ENCODE measurements at regions not wholly inside any gene's neighbourhood (a gene's known extent, or its start where the extent isn't known, plus 50 kb on each side); places are given as distances from the start of the nearest gene placed in this dataset.

- H3K4me3 ChIP-seq (ENCODE audit: low read depth, low read length, poor library complexity, severe bottlenecking) = no peak overlapping the region
- no peak for TF ChIP-seq EZH2 (IDR thresholded peaks at IDR 0.05; ENCODE audit: borderline replicate concordance, low read depth, low read length, poor library complexity, severe bottlenecking)
- TF ChIP-seq, protein P1, sequence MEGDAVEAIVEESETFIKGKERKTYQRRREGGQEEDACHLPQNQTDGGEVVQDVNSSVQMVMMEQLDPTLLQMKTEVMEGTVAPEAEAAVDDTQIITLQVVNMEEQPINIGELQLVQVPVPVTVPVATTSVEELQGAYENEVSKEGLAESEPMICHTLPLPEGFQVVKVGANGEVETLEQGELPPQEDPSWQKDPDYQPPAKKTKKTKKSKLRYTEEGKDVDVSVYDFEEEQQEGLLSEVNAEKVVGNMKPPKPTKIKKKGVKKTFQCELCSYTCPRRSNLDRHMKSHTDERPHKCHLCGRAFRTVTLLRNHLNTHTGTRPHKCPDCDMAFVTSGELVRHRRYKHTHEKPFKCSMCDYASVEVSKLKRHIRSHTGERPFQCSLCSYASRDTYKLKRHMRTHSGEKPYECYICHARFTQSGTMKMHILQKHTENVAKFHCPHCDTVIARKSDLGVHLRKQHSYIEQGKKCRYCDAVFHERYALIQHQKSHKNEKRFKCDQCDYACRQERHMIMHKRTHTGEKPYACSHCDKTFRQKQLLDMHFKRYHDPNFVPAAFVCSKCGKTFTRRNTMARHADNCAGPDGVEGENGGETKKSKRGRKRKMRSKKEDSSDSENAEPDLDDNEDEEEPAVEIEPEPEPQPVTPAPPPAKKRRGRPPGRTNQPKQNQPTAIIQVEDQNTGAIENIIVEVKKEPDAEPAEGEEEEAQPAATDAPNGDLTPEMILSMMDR (conservative IDR thresholded peaks at IDR 0.05; ENCODE audit: low read depth, low read length) = no peak
- intact Hi-C loops (cut with micrococcal nuclease; ENCODE audit: unreplicated experiment) = loop anchor here (5.0 to 10.0 kb wide), 2 partner anchors 216 to 464 kb away; no protein-coding TSS in a partner anchor
These were observed 66.5 kb downstream of the MSX2 start for GRCh38 chr5:174790906-174791305.

GRCh38 chr5:174789596-174789995 is 65.2 kb downstream of the MSX2 start:
- intact Hi-C loops (cut with micrococcal nuclease; ENCODE audit: unreplicated experiment) = no loop called here
- Histone ChIP-seq H3K27me3 (replicated peaks; ENCODE audit: insufficient read depth, low read depth, low read length, poor library complexity) (peaks cover 5% of the 10 kb centered on the region), H3K9me3 (ENCODE audit: low read depth, low read length, poor library complexity, severe bottlenecking) (no peaks in the 10 kb centered on the region), H3K4me3 (ENCODE audit: low read depth, low read length, poor library complexity, severe bottlenecking) (no peak overlapping the region), H3K4me1 (ENCODE audit: insufficient read depth, low read length, poor library complexity, severe bottlenecking) (no peaks in the 10 kb centered on the region), H3K27ac (ENCODE audit: low read depth, low read length, poor library complexity, severe bottlenecking) (no peak overlapping the region), H3K36me3 (ENCODE audit: insufficient read depth, low read length, poor library complexity, severe bottlenecking) (no peaks in the 10 kb centered on the region)
- ChIA-PET POLR2A (ENCODE audit: low non-redundant PET) (interaction anchor here (0.6 kb wide), 1 partner anchor 39 kb away, joined by 7 read pairs; no protein-coding TSS in a partner anchor), CTCF (no interaction called here)
- BruUV-seq (replicated peaks) = no TSS peak
- TF ChIP-seq EZH2 (IDR thresholded peaks at IDR 0.05; ENCODE audit: borderline replicate concordance, low read depth, low read length, poor library complexity, severe bottlenecking) = no peak
- TF ChIP-seq, protein P1 (conservative IDR thresholded peaks at IDR 0.05; ENCODE audit: low read depth, low read length) = no peak
- DNase-seq (ENCODE audit: low spot score) = no peak

More at GRCh38 chr5:174790906-174791305, 66.5 kb downstream of the MSX2 start:
- Histone ChIP-seq H3K4me1 (ENCODE audit: insufficient read depth, low read length, poor library complexity, severe bottlenecking) (no peaks in the 10 kb centered on the region), H3K27me3 (replicated peaks; ENCODE audit: insufficient read depth, low read depth, low read length, poor library complexity) (peaks cover under 1% of the 10 kb centered on the region), H3K9me3 (ENCODE audit: low read depth, low read length, poor library complexity, severe bottlenecking) (no peaks in the 10 kb centered on the region), H3K27ac (ENCODE audit: low read depth, low read length, poor library complexity, severe bottlenecking) (no peak overlapping the region), H3K36me3 (ENCODE audit: insufficient read depth, low read length, poor library complexity, severe bottlenecking) (no peaks in the 10 kb centered on the region)
- DNase-seq (ENCODE audit: low spot score) = no peak
- BruUV-seq (replicated peaks) = no TSS peak
- ChIA-PET CTCF (interaction anchor here (0.6 kb wide), 1 partner anchor 16 kb away, joined by 4 read pairs; no protein-coding TSS in a partner anchor), POLR2A (ENCODE audit: low non-redundant PET) (no interaction called here)

DNA sequence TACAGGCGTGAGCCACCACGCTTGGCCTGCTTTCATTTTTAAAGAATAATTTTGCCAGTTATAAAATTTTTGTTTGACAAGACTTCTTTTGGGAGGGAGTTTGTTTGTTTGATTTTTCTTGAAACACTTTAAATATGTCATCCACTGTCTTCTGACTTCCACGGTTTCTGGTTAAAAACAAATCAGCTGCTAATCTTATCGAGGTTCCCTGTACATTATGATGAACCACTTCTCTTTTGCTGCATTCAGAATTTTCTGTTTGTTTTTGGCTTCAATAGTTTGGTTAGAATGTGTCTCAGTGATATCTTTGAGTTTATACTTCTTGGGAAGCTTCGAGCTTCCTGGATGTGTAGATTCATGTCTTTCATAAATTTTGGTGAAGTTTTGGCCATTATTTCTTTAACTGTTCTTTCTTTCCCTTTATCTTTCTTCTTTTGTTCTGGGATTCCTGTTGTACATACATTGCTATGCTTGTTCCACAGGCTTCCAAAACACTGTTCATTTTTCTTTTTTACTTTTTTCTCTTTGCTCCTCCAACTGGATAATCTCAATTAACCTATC is 60.8 kb downstream of the MSX2 start:
- CTCF ChIA-PET = no interaction called here

More for the DNA sequence above, 60.8 kb downstream of the MSX2 start:
- intact Hi-C loops (cut with micrococcal nuclease; ENCODE audit: unreplicated experiment) = no loop called here
- Histone ChIP-seq H3K4me1 (ENCODE audit: insufficient read depth, low read length, poor library complexity, severe bottlenecking) (no peaks in the 10 kb centered on the region), H3K9me3 (ENCODE audit: low read depth, low read length, poor library complexity, severe bottlenecking) (no peaks in the 10 kb centered on the region), H3K27ac (ENCODE audit: low read depth, low read length, poor library complexity, severe bottlenecking) (no peak overlapping the region), H3K36me3 (ENCODE audit: insufficient read depth, low read length, poor library complexity, severe bottlenecking) (no peaks in the 10 kb centered on the region), H3K4me3 (ENCODE audit: low read depth, low read length, poor library complexity, severe bottlenecking) (no peak overlapping the region), H3K27me3 (replicated peaks; ENCODE audit: insufficient read depth, low read depth, low read length, poor library complexity) (peaks cover 5% of the 10 kb centered on the region)
- DNase-seq (ENCODE audit: low spot score) = no peak
- no TSS peak for BruUV-seq (replicated peaks)
- POLR2A ChIA-PET (ENCODE audit: low non-redundant PET) = no interaction called here
- TF ChIP-seq, protein P1 (conservative IDR thresholded peaks at IDR 0.05; ENCODE audit: low read depth, low read length) = no peak
- TF ChIP-seq EZH2 (IDR thresholded peaks at IDR 0.05; ENCODE audit: borderline replicate concordance, low read depth, low read length, poor library complexity, severe bottlenecking) = no peak

All from A673 (cell line).